Ishikawa (cell line): ENCODE measurements at regions not wholly inside any gene's neighbourhood (a gene's known extent, or its start where the extent isn't known, plus 50 kb on each side); places are given as distances from the start of the nearest gene placed in this dataset.

ENCODE experiments used
- CEBPB ChIP-seq: IDR thresholded peaks from 2 replicates; pipeline ENCODE4 v1.6.1; 2012
- CREB1 ChIP-seq: IDR thresholded peaks from 2 replicates; pipeline ENCODE4 v1.6.1; 2012; ENCODE audit warnings: low read depth
- EGR1 ChIP-seq: IDR thresholded peaks from 2 replicates; pipeline ENCODE4 v1.6.1; 2012
- EP300 ChIP-seq: IDR thresholded peaks from 2 replicates; pipeline ENCODE4 v1.6.1; 2012; ENCODE audit warnings: borderline replicate concordance
- FOXM1 ChIP-seq: IDR thresholded peaks from 2 replicates; pipeline ENCODE4 v1.6.1; 2012; ENCODE audit warnings: low read depth, borderline replicate concordance
- NFIC ChIP-seq: IDR thresholded peaks from 2 replicates; pipeline ENCODE4 v1.6.1; 2012
- RAD21 ChIP-seq: IDR thresholded peaks from 2 replicates; pipeline ENCODE4 v1.6.1; 2012; ENCODE audit warnings: low read depth
- TAF1 ChIP-seq: IDR thresholded peaks from 2 replicates; pipeline ENCODE4 v1.6.1; 2012; ENCODE audit warnings: low read depth, mild to moderate bottlenecking
- TCF12 ChIP-seq: IDR thresholded peaks from 2 replicates; pipeline ENCODE4 v1.6.1; 2012; ENCODE audit warnings: low read depth
- TEAD4 ChIP-seq: IDR thresholded peaks from 2 replicates; pipeline ENCODE4 v1.6.1; 2012
- YY1 ChIP-seq: IDR thresholded peaks from 2 replicates; pipeline ENCODE4 v1.6.1; 2012; ENCODE audit warnings: low read depth
- ZBTB7A ChIP-seq: IDR thresholded peaks from 2 replicates; pipeline ENCODE4 v1.6.1; 2012; ENCODE audit warnings: low read depth
- TF ChIP-seq, protein P1 (sequence below): IDR thresholded peaks from 2 replicates; pipeline ENCODE4 v1.6.1; 2012; ENCODE audit warnings: low read depth, mild to moderate bottlenecking
- TF ChIP-seq, protein P2 (sequence below): IDR thresholded peaks from 2 replicates; pipeline ENCODE4 v1.6.1; 2012
- TF ChIP-seq, protein P3 (sequence below): IDR thresholded peaks from 2 replicates; pipeline ENCODE4 v1.6.1; 2012

DNA sequence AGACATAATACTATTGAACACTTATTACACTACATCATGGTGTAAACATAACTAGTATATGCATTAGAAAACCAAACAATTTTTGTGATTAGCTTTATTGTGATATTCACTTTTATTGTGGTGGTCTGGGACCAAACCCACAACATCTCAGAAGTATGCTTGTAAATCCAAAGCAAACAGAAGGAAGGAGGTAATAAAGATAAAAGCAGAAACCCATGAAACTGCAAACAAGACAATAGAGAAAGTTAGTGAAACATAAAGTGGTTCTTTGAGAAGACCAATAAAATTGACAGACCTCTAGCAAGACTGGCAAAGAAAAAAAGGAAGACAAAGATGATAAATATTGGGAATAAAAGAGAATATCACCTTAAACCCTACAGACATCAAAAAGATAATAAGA lies 268.3 kb downstream of the RPAP3 start:
- TF ChIP-seq NFIC (no peak), EP300 (no peak), CEBPB (no peak), CREB1 (no peak)

DNA sequence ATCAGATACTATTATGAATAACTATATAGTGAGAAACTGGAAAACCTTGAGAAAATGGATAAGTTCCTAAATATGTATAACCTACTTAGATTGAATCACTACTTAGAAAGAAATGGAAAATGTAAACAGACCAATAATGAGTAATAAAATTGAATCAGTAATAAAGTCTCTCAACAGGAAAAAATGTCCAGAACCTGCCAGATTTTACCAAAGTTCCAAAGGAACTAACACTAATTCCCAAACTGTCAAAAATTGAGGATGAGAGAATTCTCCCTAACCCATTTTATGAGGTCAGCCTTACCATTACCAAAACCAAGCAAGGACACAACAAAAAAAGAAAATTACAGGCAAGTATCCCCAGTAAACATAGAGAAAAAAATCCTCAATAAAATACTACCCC lies 272.0 kb downstream of the RPAP3 start:
- no peak for TF ChIP-seq ZBTB7A
- TF ChIP-seq, protein P1, sequence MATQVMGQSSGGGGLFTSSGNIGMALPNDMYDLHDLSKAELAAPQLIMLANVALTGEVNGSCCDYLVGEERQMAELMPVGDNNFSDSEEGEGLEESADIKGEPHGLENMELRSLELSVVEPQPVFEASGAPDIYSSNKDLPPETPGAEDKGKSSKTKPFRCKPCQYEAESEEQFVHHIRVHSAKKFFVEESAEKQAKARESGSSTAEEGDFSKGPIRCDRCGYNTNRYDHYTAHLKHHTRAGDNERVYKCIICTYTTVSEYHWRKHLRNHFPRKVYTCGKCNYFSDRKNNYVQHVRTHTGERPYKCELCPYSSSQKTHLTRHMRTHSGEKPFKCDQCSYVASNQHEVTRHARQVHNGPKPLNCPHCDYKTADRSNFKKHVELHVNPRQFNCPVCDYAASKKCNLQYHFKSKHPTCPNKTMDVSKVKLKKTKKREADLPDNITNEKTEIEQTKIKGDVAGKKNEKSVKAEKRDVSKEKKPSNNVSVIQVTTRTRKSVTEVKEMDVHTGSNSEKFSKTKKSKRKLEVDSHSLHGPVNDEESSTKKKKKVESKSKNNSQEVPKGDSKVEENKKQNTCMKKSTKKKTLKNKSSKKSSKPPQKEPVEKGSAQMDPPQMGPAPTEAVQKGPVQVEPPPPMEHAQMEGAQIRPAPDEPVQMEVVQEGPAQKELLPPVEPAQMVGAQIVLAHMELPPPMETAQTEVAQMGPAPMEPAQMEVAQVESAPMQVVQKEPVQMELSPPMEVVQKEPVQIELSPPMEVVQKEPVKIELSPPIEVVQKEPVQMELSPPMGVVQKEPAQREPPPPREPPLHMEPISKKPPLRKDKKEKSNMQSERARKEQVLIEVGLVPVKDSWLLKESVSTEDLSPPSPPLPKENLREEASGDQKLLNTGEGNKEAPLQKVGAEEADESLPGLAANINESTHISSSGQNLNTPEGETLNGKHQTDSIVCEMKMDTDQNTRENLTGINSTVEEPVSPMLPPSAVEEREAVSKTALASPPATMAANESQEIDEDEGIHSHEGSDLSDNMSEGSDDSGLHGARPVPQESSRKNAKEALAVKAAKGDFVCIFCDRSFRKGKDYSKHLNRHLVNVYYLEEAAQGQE = no peak
- no peak for TF ChIP-seq TEAD4
- TF ChIP-seq CEBPB = no peak
- TF ChIP-seq, protein P2, sequence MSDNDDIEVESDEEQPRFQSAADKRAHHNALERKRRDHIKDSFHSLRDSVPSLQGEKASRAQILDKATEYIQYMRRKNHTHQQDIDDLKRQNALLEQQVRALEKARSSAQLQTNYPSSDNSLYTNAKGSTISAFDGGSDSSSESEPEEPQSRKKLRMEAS = no peak

DNA sequence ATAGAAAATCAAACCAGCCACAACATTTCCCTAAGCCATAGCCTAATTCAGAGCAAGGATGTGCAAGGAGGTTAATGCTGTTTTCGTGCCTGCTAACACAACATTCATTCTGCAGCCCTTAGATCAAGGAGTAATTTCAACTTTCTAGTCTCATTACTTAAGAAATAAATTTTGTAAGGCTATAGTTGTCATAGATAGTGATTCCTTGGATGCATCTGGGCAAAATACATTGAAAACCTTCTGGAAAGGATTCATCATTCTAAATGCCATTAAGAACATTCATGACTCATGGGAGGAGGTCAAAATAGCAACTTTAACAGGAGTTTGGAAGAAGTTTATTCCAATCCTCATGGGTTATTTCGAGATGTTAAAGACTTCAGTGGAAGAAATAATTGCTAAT lies 283.2 kb downstream of the RPAP3 start:
- TF ChIP-seq, protein P1 = no peak
- no peak for TF ChIP-seq ZBTB7A

DNA sequence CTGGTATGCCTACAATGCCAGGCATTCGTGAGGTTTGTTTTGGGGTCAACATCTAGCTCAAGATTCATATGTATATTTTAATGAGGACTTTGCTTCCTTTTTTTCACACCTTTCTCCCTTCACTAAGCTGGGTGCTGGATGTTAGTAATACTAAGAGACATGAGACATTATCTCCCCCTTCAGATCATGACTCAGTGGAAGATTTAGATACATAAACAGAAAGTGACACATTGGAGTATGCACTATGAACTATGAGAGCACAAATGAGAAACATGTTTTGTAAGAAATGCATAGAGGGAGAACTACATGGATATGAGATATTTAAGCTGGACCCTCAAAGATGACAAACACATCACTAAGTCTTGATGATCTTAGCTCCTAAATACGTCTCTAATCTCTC lies 286.3 kb downstream of the RPAP3 start:
- TF ChIP-seq FOXM1 (no peak), EP300 (no peak), YY1 (no peak), TEAD4 (no peak), RAD21 (no peak), CEBPB (no peak), ZBTB7A (no peak), TAF1 (no peak), CREB1 (no peak), EGR1 (no peak), NFIC (no peak), TCF12 (no peak)
- TF ChIP-seq, protein P2 = no peak
- TF ChIP-seq, protein P3, sequence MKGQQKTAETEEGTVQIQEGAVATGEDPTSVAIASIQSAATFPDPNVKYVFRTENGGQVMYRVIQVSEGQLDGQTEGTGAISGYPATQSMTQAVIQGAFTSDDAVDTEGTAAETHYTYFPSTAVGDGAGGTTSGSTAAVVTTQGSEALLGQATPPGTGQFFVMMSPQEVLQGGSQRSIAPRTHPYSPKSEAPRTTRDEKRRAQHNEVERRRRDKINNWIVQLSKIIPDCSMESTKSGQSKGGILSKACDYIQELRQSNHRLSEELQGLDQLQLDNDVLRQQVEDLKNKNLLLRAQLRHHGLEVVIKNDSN = no peak
- TF ChIP-seq, protein P1 = no peak

DNA sequence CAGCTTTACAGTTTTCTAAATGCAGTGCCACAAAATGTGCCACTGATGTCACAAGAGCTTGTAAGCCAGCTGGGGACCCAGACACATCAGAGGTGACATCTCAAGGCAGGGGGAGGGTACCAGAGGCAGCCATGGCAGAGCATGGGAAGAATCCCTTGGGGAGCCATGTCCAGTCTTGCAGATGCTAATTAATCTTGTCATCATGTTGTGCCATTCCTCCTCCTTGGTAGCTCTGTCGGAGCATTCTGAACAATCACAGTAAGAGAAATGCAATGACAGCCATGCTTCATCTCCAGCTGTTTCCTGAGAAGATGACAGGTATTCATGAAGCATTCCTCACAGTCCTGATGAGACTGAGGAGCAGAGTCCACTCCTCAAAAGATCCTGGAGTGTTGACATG lies 287.9 kb downstream of the RPAP3 start:
- TF ChIP-seq EGR1 = no peak
- TF ChIP-seq TEAD4 = no peak
- no peak for TF ChIP-seq YY1
- TF ChIP-seq, protein P3 = no peak
- TF ChIP-seq CREB1 = no peak
- TF ChIP-seq NFIC = no peak

DNA sequence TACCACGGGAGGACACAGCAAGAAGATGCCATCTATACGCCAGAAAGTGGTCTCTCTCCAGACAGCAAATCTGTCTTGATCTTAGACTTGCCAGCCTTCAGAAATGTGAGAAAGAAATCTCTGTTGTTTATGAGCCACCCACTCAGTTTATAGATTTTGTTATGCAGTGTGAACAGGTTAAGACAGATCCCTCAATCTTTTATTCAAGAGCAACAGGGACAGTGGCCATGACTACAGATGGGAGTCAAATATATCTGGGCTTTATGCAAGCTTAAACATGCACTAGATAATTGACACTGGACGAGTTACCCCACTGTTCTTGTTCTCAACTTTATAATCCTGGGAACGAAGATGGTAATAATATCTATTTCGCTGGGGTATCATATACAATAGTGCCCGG lies 288.7 kb downstream of the RPAP3 start:
- TF ChIP-seq NFIC (no peak), CEBPB (no peak), TAF1 (no peak), TCF12 (no peak), CREB1 (no peak), EGR1 (no peak), EP300 (no peak), TEAD4 (no peak), FOXM1 (no peak), RAD21 (no peak), ZBTB7A (no peak), YY1 (no peak)
- TF ChIP-seq, protein P3 = no peak
- TF ChIP-seq, protein P1 = no peak
- TF ChIP-seq, protein P2 = no peak
